IMR-90 (cell line): ENCODE measurements at regions not wholly inside any gene's neighbourhood (a gene's known extent, or its start where the extent isn't known, plus 50 kb on each side); places are given as distances from the start of the nearest gene placed in this dataset.

Experiments
- ATAC-seq: fragments of 200-7000 bp; cut with Tn5 transposase; 2 replicates; pipeline ENCODE4 v1.9.1; 2020; ENCODE audit warnings: low read depth, mild to moderate bottlenecking, moderate library complexity
- BruUV-seq: library from RNA; stranded (reverse); fragments of 400-500 nt; replicated peaks from 2 replicates; lab custom pipeline; 2021; lab: Mats Ljungman, UMichigan
- CTCF ChIA-PET: fragments of 300-600 bp; formaldehyde crosslinking; extraction: SDS; loops from one replicate; lab custom pipeline; 2021; ENCODE audit warnings: antibody characterized with exemption; lab: Yijun Ruan, JAX
- POLR2A ChIA-PET: fragments of 300-600 bp; sonication (Branson Sonifier 250); formaldehyde crosslinking; loops from one replicate; lab custom pipeline; 2022; ENCODE audit warnings: antibody characterized with exemption; ENCODE audit not compliant: unreplicated experiment; lab: Charles Lee
- DNase-seq: peaks from one replicate; pipeline ENCODE4 v3.0.0; 2013
- H2AFZ ChIP-seq: replicated peaks from 2 replicates; pipeline ENCODE3; 2013; ENCODE audit warnings: low read length, mild to moderate bottlenecking; ENCODE audit not compliant: poor library complexity
- H2AK5ac ChIP-seq: 2 replicates; pipeline ENCODE4 v1.6.1; 2013; ENCODE audit warnings: low read depth, low read length, inconsistent platforms
- H2AK9ac ChIP-seq: replicated peaks from 2 replicates; pipeline ENCODE3; 2013; ENCODE audit warnings: mild to moderate bottlenecking, low read depth, low read length, moderate library complexity; ENCODE audit not compliant: poor library complexity
- H2BK120ac ChIP-seq: 2 replicates; pipeline ENCODE4 v1.6.1; 2013; ENCODE audit warnings: low read depth, low read length, inconsistent platforms
- H2BK15ac ChIP-seq: 3 replicates; pipeline ENCODE4 v1.6.1; 2013; ENCODE audit warnings: low read depth, low read length, inconsistent platforms
- H2BK20ac ChIP-seq: 2 replicates; pipeline ENCODE4 v1.6.1; 2013; ENCODE audit warnings: low read depth, mild to moderate bottlenecking, inconsistent platforms, low read length, moderate library complexity
- H2BK5ac ChIP-seq: 2 replicates; pipeline ENCODE4 v1.6.1; 2013; ENCODE audit warnings: mild to moderate bottlenecking, low read depth, low read length, inconsistent platforms; ENCODE audit not compliant: poor library complexity, severe bottlenecking
- H3K14ac ChIP-seq: replicated peaks from 2 replicates; pipeline ENCODE4 v1.6.1; 2013; ENCODE audit warnings: low read depth, low read length, inconsistent platforms
- H3K18ac ChIP-seq: 2 replicates; pipeline ENCODE4 v1.6.1; 2013; ENCODE audit warnings: low read depth, low read length, control low read depth
- H3K23ac ChIP-seq: 2 replicates; pipeline ENCODE4 v1.6.1; 2013; ENCODE audit warnings: low read depth, low read length, inconsistent platforms
- H3K27ac ChIP-seq: 2 replicates; pipeline ENCODE4 v1.5.1; 2013; ENCODE audit warnings: mild to moderate bottlenecking, control low read depth, low read length; ENCODE audit not compliant: insufficient read depth
- H3K27me3 ChIP-seq: 2 replicates; pipeline ENCODE4 v1.6.1; 2013; ENCODE audit warnings: low read length; ENCODE audit not compliant: control insufficient read depth, insufficient read depth
- H3K36me3 ChIP-seq: 2 replicates; pipeline ENCODE4 v1.6.1; 2013; ENCODE audit warnings: low read length, mixed read lengths; ENCODE audit not compliant: control insufficient read depth, insufficient read depth
- H3K4ac ChIP-seq: 2 replicates; pipeline ENCODE4 v1.6.1; 2013; ENCODE audit warnings: low read depth, low read length, inconsistent platforms
- H3K4me1 ChIP-seq: 2 replicates; pipeline ENCODE4 v1.6.1; 2013; ENCODE audit warnings: low read length, mixed read lengths; ENCODE audit not compliant: control insufficient read depth, insufficient read depth
- H3K4me2 ChIP-seq: 2 replicates; pipeline ENCODE4 v1.6.1; 2013; ENCODE audit warnings: low read depth, mild to moderate bottlenecking, control low read depth, low read length, moderate library complexity
- H3K4me3 ChIP-seq: 2 replicates; pipeline ENCODE4 v1.5.1; 2013; ENCODE audit warnings: low read depth, mild to moderate bottlenecking, control low read depth, low read length, moderate library complexity; ENCODE audit not compliant: insufficient read depth
- H3K56ac ChIP-seq: 2 replicates; pipeline ENCODE4 v1.6.1; 2013; ENCODE audit warnings: low read length, inconsistent platforms; ENCODE audit not compliant: insufficient read depth; ENCODE audit errors: extremely low read depth
- H3K79me1 ChIP-seq, 2 experiments: 2 replicates each; pipeline ENCODE4 v1.6.1; 2013; ENCODE audit warnings: low read length in 2 of 2, inconsistent platforms in 1 of 2, low read depth in 1 of 2
- H3K9ac ChIP-seq: 2 replicates; pipeline ENCODE4 v1.6.1; 2013; ENCODE audit warnings: low read depth, low read length, control low read depth
- H3K9me1 ChIP-seq: 2 replicates; pipeline ENCODE4 v1.6.1; 2013; ENCODE audit warnings: low read length, inconsistent platforms; ENCODE audit not compliant: insufficient read depth
- H3K9me3 ChIP-seq: 2 replicates; pipeline ENCODE4 v1.6.1; 2013; ENCODE audit warnings: low read length; ENCODE audit not compliant: control insufficient read depth, insufficient read depth
- H4K20me1 ChIP-seq: 2 replicates; pipeline ENCODE4 v1.6.1; 2013; ENCODE audit warnings: low read length, inconsistent platforms; ENCODE audit not compliant: insufficient read depth
- H4K5ac ChIP-seq: 2 replicates; pipeline ENCODE4 v1.6.1; 2013; ENCODE audit warnings: mild to moderate bottlenecking, low read depth, low read length, control low read depth
- H4K8ac ChIP-seq, 2 experiments: 2 replicates each; pipeline ENCODE4 v1.6.1; 2013; ENCODE audit warnings: low read depth in 2 of 2, low read length in 2 of 2, control low read depth in 1 of 2, inconsistent platforms in 1 of 2
- H4K91ac ChIP-seq: 2 replicates; pipeline ENCODE4 v1.6.1; 2013; ENCODE audit warnings: low read depth, low read length, inconsistent platforms; ENCODE audit not compliant: insufficient read depth
- BHLHE40 ChIP-seq: fragments of 150-350 bp; IDR thresholded peaks from 2 replicates; pipeline ENCODE4 v1.6.1; 2016; ENCODE audit warnings: mild to moderate bottlenecking, low read depth, low read length
- CEBPB ChIP-seq: IDR thresholded peaks from 2 replicates; pipeline ENCODE4 v1.6.1; 2012; ENCODE audit warnings: low read depth, low read length, improper control_type of control experiment
- CHD1 ChIP-seq: IDR thresholded peaks from 2 replicates; pipeline ENCODE4 v1.6.1; 2012; ENCODE audit warnings: low read depth, low read length, improper control_type of control experiment
- FOS ChIP-seq: fragments of 150-350 bp; IDR thresholded peaks from 2 replicates; pipeline ENCODE4 v1.6.1; 2016; ENCODE audit warnings: low read depth, low read length
- MAFK ChIP-seq: IDR thresholded peaks from 2 replicates; pipeline ENCODE4 v1.6.1; 2012; ENCODE audit warnings: low read depth, low read length, improper control_type of control experiment
- MAZ ChIP-seq: IDR thresholded peaks from 2 replicates; pipeline ENCODE4 v1.6.1; 2012; ENCODE audit warnings: low read depth, mild to moderate bottlenecking, low read length, improper control_type of control experiment, moderate library complexity, borderline replicate concordance
- MXI1 ChIP-seq: IDR thresholded peaks from 2 replicates; pipeline ENCODE4 v1.6.1; 2012; ENCODE audit warnings: low read depth, mild to moderate bottlenecking, low read length, moderate library complexity, borderline replicate concordance
- NFE2L2 ChIP-seq: fragments of 150-350 bp; IDR thresholded peaks from 2 replicates; pipeline ENCODE4 v1.6.1; 2016; ENCODE audit warnings: low read depth, mild to moderate bottlenecking, low read length
- POLR2A ChIP-seq: IDR thresholded peaks from 2 replicates; pipeline ENCODE4 v1.6.1; 2012; ENCODE audit warnings: mild to moderate bottlenecking, low read depth, low read length
- RAD21 ChIP-seq: IDR thresholded peaks from 2 replicates; pipeline ENCODE4 v1.6.1; 2012; ENCODE audit warnings: low read length, improper control_type of control experiment
- RCOR1 ChIP-seq: IDR thresholded peaks from 2 replicates; pipeline ENCODE4 v1.6.1; 2012; ENCODE audit warnings: mild to moderate bottlenecking, low read length, improper control_type of control experiment; ENCODE audit not compliant: insufficient replicate concordance
- RFX5 ChIP-seq: IDR thresholded peaks from 2 replicates; pipeline ENCODE4 v1.8.0; 2012; ENCODE audit warnings: low read depth, mild to moderate bottlenecking, low read length, moderate library complexity
- SMC3 ChIP-seq: fragments of 150-350 bp; IDR thresholded peaks from 2 replicates; pipeline ENCODE4 v1.6.1; 2016; ENCODE audit warnings: low read depth, mild to moderate bottlenecking, antibody characterized with exemption, low read length, moderate library complexity
- dilution Hi-C: fragments of 300-500 bp; cut with HindIII; formaldehyde crosslinking; loops from one replicate; pipeline ENCODE4 v1.14.3; 2018; ENCODE audit warnings: low sequenced_read_pairs; ENCODE audit not compliant: unreplicated experiment
- in situ Hi-C: fragments of 300-500 bp; cut with MboI; formaldehyde crosslinking; loops from 3 replicates; pipeline ENCODE4 v1.14.3; 2019; ENCODE audit warnings: low sequenced_read_pairs, inconsistent platforms, mixed read lengths
- intact Hi-C: fragments of 100-400 bp; cut with micrococcal nuclease; formaldehyde crosslinking; loops from 2 replicates; pipeline ENCODE4 v1.10.0; 2022
- TF ChIP-seq, protein P1 (sequence below): conservative IDR thresholded peaks from 2 replicates; pipeline ENCODE4 v1.5.1; 2012; ENCODE audit warnings: mild to moderate bottlenecking, low read depth, low read length, improper control_type of control experiment
- TF ChIP-seq, protein P2 (sequence below): fragments of 150-350 bp; IDR thresholded peaks from 2 replicates; pipeline ENCODE4 v1.6.1; 2017; ENCODE audit warnings: mild to moderate bottlenecking, antibody characterized with exemption, low read length, low read depth
- TF ChIP-seq, protein P3 (sequence below): fragments of 150-350 bp; IDR thresholded peaks from 2 replicates; pipeline ENCODE4 v1.6.1; 2016; ENCODE audit warnings: low read depth, mild to moderate bottlenecking, low read length, moderate library complexity, borderline replicate concordance

DNA sequence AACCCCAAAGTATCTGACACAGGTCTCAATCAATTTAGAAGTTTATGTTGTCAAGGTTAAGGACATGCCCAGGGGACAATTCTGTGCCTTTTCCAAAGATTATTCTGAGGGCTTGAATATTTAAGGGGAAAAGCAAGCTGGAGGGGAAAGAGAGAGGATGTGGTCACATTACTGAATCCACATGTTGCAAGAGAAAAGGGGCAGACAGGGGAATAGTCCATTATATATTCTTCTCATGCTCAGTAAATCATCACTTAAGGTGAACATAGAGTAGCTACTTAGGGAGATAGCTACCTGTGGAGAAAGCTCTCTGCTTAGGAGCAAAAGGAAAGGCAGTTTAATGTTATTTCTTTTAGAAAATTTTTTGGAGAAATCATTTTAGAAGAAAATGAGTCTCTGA lies 751.6 kb downstream of the SI start:
- no peak overlapping the region for H3K14ac ChIP-seq
- no peak overlapping the region for H3K56ac ChIP-seq
- DNase-seq (no peak), ATAC-seq (no peak)
- no peak overlapping the region for H3K4me2 ChIP-seq
- H4K5ac ChIP-seq: no peak overlapping the region
- no peaks in the 10 kb centered on the region for H3K79me1 ChIP-seq
- no peak overlapping the region for H3K23ac ChIP-seq
- no peak overlapping the region for H3K18ac ChIP-seq
- H2BK15ac ChIP-seq: no peak overlapping the region
- intact Hi-C loops: no loop called here
- in situ Hi-C loops: no loop called here
- no peak overlapping the region for H2AFZ ChIP-seq
- H3K9ac ChIP-seq: no peak overlapping the region
- no peaks in the 10 kb centered on the region for H3K27me3 ChIP-seq
- TF ChIP-seq RAD21 (no peak), RCOR1 (no peak), SMC3 (no peak), MXI1 (no peak), CHD1 (no peak), RFX5 (no peak), POLR2A (no peak), CEBPB (no peak), MAFK (no peak), BHLHE40 (no peak), FOS (no peak), MAZ (no peak), NFE2L2 (no peak)
- TF ChIP-seq, protein P1, sequence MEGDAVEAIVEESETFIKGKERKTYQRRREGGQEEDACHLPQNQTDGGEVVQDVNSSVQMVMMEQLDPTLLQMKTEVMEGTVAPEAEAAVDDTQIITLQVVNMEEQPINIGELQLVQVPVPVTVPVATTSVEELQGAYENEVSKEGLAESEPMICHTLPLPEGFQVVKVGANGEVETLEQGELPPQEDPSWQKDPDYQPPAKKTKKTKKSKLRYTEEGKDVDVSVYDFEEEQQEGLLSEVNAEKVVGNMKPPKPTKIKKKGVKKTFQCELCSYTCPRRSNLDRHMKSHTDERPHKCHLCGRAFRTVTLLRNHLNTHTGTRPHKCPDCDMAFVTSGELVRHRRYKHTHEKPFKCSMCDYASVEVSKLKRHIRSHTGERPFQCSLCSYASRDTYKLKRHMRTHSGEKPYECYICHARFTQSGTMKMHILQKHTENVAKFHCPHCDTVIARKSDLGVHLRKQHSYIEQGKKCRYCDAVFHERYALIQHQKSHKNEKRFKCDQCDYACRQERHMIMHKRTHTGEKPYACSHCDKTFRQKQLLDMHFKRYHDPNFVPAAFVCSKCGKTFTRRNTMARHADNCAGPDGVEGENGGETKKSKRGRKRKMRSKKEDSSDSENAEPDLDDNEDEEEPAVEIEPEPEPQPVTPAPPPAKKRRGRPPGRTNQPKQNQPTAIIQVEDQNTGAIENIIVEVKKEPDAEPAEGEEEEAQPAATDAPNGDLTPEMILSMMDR: no peak
- TF ChIP-seq, protein P2, sequence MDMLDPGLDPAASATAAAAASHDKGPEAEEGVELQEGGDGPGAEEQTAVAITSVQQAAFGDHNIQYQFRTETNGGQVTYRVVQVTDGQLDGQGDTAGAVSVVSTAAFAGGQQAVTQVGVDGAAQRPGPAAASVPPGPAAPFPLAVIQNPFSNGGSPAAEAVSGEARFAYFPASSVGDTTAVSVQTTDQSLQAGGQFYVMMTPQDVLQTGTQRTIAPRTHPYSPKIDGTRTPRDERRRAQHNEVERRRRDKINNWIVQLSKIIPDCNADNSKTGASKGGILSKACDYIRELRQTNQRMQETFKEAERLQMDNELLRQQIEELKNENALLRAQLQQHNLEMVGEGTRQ: no peak
- TF ChIP-seq, protein P3, sequence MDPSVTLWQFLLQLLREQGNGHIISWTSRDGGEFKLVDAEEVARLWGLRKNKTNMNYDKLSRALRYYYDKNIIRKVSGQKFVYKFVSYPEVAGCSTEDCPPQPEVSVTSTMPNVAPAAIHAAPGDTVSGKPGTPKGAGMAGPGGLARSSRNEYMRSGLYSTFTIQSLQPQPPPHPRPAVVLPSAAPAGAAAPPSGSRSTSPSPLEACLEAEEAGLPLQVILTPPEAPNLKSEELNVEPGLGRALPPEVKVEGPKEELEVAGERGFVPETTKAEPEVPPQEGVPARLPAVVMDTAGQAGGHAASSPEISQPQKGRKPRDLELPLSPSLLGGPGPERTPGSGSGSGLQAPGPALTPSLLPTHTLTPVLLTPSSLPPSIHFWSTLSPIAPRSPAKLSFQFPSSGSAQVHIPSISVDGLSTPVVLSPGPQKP: no peak
- no peak overlapping the region for H2AK9ac ChIP-seq
- H4K20me1 ChIP-seq: no peaks in the 10 kb centered on the region
- no peaks in the 10 kb centered on the region for H3K36me3 ChIP-seq
- ChIA-PET POLR2A (no interaction called here), CTCF (no interaction called here)
- H3K9me3 ChIP-seq: 0 out of 2 replicates have a peak, but pooled peaks cover 1% of the 10 kb centered on the region
- H2BK5ac ChIP-seq: no peak overlapping the region
- no peak overlapping the region for H3K4ac ChIP-seq
- no peak overlapping the region for H4K91ac ChIP-seq
- no peak overlapping the region for H2BK120ac ChIP-seq
- no peak overlapping the region for H2AK5ac ChIP-seq
- no peak overlapping the region for H2BK20ac ChIP-seq
- dilution Hi-C loops: no loop called here
- H3K27ac ChIP-seq: no peak overlapping the region
- no TSS peak for BruUV-seq
- H4K8ac ChIP-seq: no peak overlapping the region
- no peaks in the 10 kb centered on the region for H3K9me1 ChIP-seq
- H3K4me1 ChIP-seq: no peaks in the 10 kb centered on the region
- H3K4me3 ChIP-seq: no peak overlapping the region
